ENCODE measurements at regions not wholly inside any gene's neighbourhood (a gene's known extent, or its start where the extent isn't known, plus 50 kb on each side); places are given as distances from the start of the nearest gene placed in this dataset.

GRCh38 chr3:69462826-69463100, 76.9 kb upstream of the FRMD4B start:
- Histone ChIP-seq H3K27me3 (no peaks in the 10 kb centered on the region), H3K4me1 (ENCODE audit: control insufficient read depth in 1 of 2, insufficient read depth in 1 of 2, low read depth in 1 of 2, low read length in 1 of 2) (no peaks in the 10 kb centered on the region), H3K27ac (no peak overlapping the region), H3K9me3 (no peaks in the 10 kb centered on the region), H3K36me3 (no peaks in the 10 kb centered on the region), H3K4me3 (ENCODE audit: low read depth in 1 of 2, low read length in 1 of 2) (no peak overlapping the region)
- TF ChIP-seq CTCF (IDR thresholded peaks at IDR 0.05), result no peak

GRCh38 chr3:69462022-69462825, 76.3 kb upstream of the FRMD4B start:
- no peaks in the 10 kb centered on the region for H3K4me1 ChIP-seq (ENCODE audit: control insufficient read depth in 1 of 2, insufficient read depth in 1 of 2, low read depth in 1 of 2, low read length in 1 of 2)
- no peak overlapping the region for H3K4me3 ChIP-seq (ENCODE audit: low read depth in 1 of 2, low read length in 1 of 2)
- no peaks in the 10 kb centered on the region for H3K36me3 ChIP-seq
- H3K27ac ChIP-seq, result no peak overlapping the region
- no peak for TF ChIP-seq CTCF (IDR thresholded peaks at IDR 0.05)
- no peaks in the 10 kb centered on the region for H3K27me3 ChIP-seq
- H3K9me3 ChIP-seq, result no peaks in the 10 kb centered on the region

DNA sequence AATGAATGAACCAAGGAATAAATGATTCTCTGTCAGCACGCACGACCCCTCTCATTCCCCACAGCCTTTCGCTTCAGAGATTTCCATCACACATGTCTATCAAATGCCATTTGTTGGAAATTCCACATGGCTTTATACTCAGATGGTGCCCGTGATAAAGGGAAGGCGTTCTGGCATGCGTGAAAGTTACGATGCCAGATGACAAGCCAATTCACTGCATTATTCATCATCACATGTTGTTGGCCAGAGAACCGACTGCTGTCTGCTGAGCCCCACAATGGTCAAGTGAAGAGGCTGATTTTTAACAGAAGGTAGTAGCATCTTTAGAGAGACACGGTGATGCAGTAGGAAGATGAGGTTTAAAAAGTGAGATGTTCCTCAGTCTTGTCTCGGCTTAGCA, 74.1 kb upstream of the FRMD4B start:
- no peak for TF ChIP-seq CTCF (IDR thresholded peaks at IDR 0.05)
- Histone ChIP-seq H3K36me3 (no peaks in the 10 kb centered on the region), H3K27ac (no peak overlapping the region)

DNA sequence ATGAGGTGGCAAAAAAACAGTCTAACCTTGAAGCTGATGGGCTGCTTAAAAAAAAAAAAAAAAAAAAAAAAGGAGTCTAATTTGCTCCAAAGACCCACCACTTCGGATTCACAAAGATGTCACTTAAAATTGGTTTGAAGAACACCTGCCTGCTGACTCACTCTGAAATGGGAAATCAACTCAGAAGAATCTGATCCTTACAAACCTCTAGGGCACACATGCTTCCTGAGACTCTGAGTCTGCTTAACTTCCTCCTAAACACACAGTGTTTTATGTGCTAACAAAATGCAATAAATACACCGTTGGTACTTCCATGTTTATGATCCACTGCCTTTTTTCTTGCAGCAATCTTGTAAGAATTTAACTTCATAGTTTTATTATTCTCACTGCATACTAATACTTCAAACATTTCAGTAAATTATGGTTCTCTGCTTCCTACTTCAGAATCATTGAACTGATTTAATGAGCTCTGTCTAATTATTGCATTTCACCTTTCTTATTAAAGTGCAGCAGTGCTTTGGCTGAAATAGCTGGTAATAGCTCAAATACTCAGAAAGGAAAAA, 73.0 kb upstream of the FRMD4B start:
- Histone ChIP-seq H3K4me3 (ENCODE audit: low read depth in 1 of 2, low read length in 1 of 2) (no peak overlapping the region), H3K27ac (no peak overlapping the region), H3K36me3 (no peaks in the 10 kb centered on the region), H3K4me1 (ENCODE audit: control insufficient read depth in 1 of 2, insufficient read depth in 1 of 2, low read depth in 1 of 2, low read length in 1 of 2) (no peaks in the 10 kb centered on the region), H3K27me3 (no peaks in the 10 kb centered on the region), H3K9me3 (no peaks in the 10 kb centered on the region)
- TF ChIP-seq CTCF (IDR thresholded peaks at IDR 0.05), result no peak

More for the DNA sequence above, 74.1 kb upstream of the FRMD4B start:
- Histone ChIP-seq H3K4me1 (ENCODE audit: control insufficient read depth in 1 of 2, insufficient read depth in 1 of 2, low read depth in 1 of 2, low read length in 1 of 2) (no peaks in the 10 kb centered on the region), H3K4me3 (ENCODE audit: low read depth in 1 of 2, low read length in 1 of 2) (no peak overlapping the region), H3K9me3 (no peaks in the 10 kb centered on the region), H3K27me3 (no peaks in the 10 kb centered on the region)

DNA sequence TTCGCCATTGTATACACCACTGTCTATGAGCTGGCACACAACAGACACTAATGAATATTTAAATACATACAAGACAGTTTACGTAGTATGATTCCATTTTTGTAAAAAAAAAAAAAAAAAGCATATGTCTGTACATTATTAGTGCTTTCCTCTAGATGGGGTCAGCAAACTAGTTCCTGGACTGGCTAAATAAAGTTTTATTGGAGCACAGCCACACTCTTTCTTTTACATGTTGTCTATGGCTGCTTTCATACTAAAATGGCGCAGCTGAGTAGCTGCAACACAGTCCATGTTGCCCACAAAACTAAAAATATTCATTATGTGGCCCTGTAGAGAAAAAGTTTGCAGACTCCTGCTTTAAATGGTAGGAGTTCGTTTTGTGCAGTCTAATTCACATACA, 70.7 kb upstream of the FRMD4B start:
- no peak for TF ChIP-seq CTCF (IDR thresholded peaks at IDR 0.05)
- H3K36me3 ChIP-seq, result no peaks in the 10 kb centered on the region
- H3K4me3 ChIP-seq (ENCODE audit: low read depth in 1 of 2, low read length in 1 of 2), result no peak overlapping the region
- no peaks in the 10 kb centered on the region for H3K9me3 ChIP-seq
- no peaks in the 10 kb centered on the region for H3K4me1 ChIP-seq (ENCODE audit: control insufficient read depth in 1 of 2, insufficient read depth in 1 of 2, low read depth in 1 of 2, low read length in 1 of 2)
- no peak overlapping the region for H3K27ac ChIP-seq
- no peaks in the 10 kb centered on the region for H3K27me3 ChIP-seq

Data from neutrophil (primary cell).